ENCODE measurements at regions not wholly inside any gene's neighbourhood (a gene's known extent, or its start where the extent isn't known, plus 50 kb on each side); places are given as distances from the start of the nearest gene placed in this dataset.
A peak's percentile ranks its signal among the peaks of the same experiment; 100 is the strongest.
"Not testable (repeated sequence)": the region's sequence is repeated elsewhere in the genome, so short reads cannot be mapped to it uniquely, and the experiment has no call there.

DNA sequence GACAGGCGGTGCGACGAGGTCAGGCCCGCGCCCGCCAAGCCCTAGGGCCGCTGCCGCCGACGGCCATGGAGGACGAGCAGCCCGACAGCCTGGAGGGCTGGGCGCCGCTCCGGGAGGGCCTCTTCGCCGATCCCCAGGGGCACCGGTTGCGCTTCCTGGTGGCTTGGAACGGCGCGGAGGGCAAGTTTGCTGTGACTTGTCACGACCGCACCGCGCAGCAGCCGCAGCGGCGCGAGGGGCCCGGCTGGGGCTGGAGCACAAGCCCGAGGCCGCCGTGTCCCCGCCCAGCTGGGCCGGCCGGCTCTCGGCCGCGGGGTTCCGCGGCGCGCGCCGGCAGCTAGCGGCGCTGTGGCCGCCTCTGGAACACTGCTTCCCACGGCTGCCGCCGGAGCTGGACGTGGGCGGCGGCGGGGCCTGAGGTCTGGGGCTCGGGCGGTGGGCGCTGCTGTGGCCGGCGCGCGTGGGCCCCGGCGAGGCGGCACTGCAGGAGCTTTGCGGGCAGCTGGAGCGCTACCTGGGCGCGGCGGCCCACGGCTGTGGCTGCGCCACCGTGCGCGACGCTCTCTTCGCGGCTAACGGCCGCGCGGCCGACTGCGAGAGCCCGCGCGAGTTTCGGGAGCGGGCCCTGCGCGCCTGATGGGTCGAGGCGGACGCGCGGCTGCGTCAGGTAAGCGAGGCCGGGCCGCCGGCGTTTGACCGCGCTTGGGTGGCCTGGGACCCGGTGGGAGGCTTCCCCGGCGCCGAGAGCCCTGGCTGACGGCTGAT lies 122.0 kb upstream of the NIPA1 start:
- H3K4me3 ChIP-seq (ENCODE audit: low read depth, low read length): peak overlapping the region; percentile 61
- DNase-seq (ENCODE audit: low read depth): peak; percentile 48

DNA sequence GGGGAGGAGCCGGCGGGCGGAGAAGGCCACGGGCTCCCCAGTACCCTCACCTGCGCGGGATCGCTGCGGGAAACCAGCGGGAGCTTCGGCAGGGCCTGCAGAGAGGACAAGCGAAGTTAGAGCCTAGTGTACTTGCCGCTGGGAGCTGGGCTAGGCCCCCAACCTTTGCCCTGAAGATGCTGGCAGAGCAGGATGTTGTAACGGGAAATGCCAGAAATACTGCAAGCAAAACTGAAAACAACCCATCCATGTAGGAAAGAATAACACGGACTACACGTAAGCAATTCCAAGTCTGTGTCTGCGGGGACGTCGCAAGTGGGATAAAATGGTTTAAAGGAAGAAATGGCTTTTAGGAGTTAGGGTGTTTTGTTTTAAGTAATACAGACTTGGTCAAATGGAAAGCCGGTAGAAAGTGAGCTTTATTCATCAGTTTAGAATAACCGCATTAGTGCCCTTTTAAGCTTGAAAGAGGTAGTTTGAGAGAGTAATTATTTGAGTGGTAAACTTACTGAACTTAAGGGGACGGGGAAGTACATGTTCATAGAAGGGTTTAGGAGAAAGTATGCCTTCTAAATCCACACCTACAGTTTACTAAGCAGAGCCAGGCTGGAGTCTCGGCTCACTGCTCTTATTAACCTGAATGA lies 121.3 kb upstream of the NIPA1 start:
- peak; percentile 85 for DNase-seq (ENCODE audit: low read depth)
- peak overlapping the region; percentile 61 for H3K4me3 ChIP-seq (ENCODE audit: low read depth, low read length)

- not testable (repeated sequence) for DNase-seq (ENCODE audit: low read depth)
- peak overlapping the region; percentile 61 for H3K4me3 ChIP-seq (ENCODE audit: low read depth, low read length)
These were observed 120.7 kb upstream of the NIPA1 start for GRCh38 chr15:22665711-22666110.

- not testable (repeated sequence) for H3K4me3 ChIP-seq (ENCODE audit: low read depth, low read length); DNase-seq (ENCODE audit: low read depth)
These were observed 101.7 kb upstream of the NIPA1 start for GRCh38 chr15:22684786-22685185.

- not testable (repeated sequence) for DNase-seq (ENCODE audit: low read depth); H3K4me3 ChIP-seq (ENCODE audit: low read depth, low read length)
These were observed 86.6 kb upstream of the NIPA1 start for GRCh38 chr15:22699881-22700280.

DNA sequence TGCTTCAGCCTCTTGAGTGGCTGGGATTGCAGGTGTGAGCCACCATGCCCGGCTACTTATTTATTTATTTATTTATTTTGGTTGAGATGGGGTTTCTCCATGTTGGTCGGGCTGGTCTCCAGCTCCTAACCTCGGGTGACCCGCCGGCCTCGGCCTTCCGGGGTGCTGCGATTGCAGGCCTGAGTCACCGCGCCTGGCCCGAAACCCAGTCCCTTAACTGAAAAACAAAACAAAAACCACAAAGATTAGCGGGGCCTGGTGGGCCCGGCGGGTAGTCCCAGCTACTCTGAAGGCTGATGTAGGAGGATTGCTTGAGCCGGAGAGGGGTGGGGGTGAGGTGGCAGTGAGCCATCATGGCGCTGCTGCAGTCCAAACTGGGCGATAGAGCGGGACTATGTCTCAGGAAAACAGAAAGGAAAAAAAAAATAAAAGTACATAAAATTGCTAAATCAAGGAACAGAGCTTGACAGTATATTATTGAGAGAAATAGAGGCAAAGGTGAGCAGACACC lies 75.6 kb upstream of the NIPA1 start:
- not testable (repeated sequence) for H3K4me3 ChIP-seq (ENCODE audit: low read depth, low read length); DNase-seq (ENCODE audit: low read depth)

- H3K4me3 ChIP-seq (ENCODE audit: low read depth, low read length); DNase-seq (ENCODE audit: low read depth): not testable (repeated sequence)
These were observed 72.5 kb upstream of the NIPA1 start for GRCh38 chr15:22713933-22714332.

DNA sequence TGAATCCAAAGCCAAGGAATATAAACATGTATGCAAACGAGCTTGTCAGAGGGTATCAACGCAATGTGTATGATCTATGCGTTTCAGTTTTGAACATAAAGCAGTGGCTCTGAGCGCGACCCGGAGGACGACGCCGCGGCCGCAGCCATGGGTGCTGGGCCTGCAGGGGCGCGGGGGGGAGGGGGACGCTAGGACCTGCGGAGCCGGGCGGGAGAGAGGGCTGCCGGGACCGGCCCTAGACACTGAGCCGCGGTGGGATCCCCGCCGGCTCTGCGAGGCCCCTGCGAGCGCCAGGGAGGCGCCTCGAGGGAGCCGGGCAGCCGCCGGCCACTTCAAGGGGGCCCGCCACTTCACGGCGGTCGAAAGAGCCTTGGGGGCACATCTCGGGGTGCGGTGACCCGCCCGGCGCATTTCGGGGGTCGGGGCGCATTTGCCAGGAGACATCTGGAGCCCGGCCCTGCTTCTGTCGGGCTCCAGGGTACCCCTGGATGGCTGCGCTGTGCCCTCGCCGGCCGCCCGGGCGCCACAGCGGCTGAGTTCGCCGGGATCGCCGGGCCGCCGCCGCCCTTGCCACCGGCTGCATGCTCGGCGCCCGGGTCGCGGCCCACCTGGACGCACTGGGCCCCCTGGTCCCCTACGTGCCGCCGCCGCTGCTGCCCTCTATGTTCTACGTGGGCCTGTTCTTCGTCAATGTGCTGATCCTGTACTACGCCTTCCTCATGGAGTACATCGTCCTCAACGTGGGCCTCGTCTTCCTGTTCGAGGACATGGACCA lies 71.9 kb upstream of the NIPA1 start:
- not testable (repeated sequence) for DNase-seq (ENCODE audit: low read depth)

GRCh38 chr15:22715133-22715845 lies 71.2 kb upstream of the NIPA1 start:
- H3K4me3 ChIP-seq (ENCODE audit: low read depth, low read length); DNase-seq (ENCODE audit: low read depth): not testable (repeated sequence)

More for the DNA sequence above, 71.9 kb upstream of the NIPA1 start:
- not testable (repeated sequence) for H3K4me3 ChIP-seq (ENCODE audit: low read depth, low read length)

DNA sequence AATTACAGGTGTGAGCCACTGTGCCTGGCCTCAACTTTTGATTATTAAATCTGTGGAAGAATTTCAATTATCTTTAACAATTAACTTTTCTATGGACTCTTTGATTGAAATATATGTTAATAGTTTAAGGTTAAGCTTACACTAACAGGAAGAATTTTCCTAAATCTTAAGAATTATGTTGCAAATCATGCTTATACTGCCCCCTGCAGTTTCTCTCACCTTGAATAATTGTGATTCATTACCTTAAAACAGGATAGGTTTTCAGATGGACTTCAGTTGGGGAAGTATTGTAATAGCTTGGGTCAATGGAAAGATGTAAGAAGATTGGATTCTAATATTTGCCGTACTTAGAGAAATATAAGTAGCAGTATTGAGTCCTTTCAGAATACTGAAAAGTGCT lies 66.5 kb upstream of the NIPA1 start:
- DNase-seq (ENCODE audit: low read depth); H3K4me3 ChIP-seq (ENCODE audit: low read depth, low read length): not testable (repeated sequence)

GRCh38 chr15:22726104-22726503 lies 60.3 kb upstream of the NIPA1 start:
- not testable (repeated sequence) for DNase-seq (ENCODE audit: low read depth); H3K4me3 ChIP-seq (ENCODE audit: low read depth, low read length)

- H3K4me3 ChIP-seq (ENCODE audit: low read depth, low read length); DNase-seq (ENCODE audit: low read depth): not testable (repeated sequence)
These were observed 51.4 kb upstream of the NIPA1 start for GRCh38 chr15:22735067-22735466.

GRCh38 chr15:22735781-22736180 lies 50.7 kb upstream of the NIPA1 start:
- no peak overlapping the region for H3K4me3 ChIP-seq (ENCODE audit: low read depth, low read length)
- TF ChIP-seq CTCF (IDR thresholded peaks at IDR 0.05; ENCODE audit: insufficient read depth, low read depth, low read length): no peak
- DNase-seq (ENCODE audit: low read depth): peak; percentile 34

GRCh38 chr15:22736200-22736599 lies 50.2 kb upstream of the NIPA1 start:
- not testable (repeated sequence) for H3K4me3 ChIP-seq (ENCODE audit: low read depth, low read length); DNase-seq (ENCODE audit: low read depth)
